Karpas-422 (cell line): ENCODE measurements at regions not wholly inside any gene's neighbourhood (a gene's known extent, or its start where the extent isn't known, plus 50 kb on each side); places are given as distances from the start of the nearest gene placed in this dataset.

Experiments used
- DNase-seq: peaks from one replicate; pipeline ENCODE4 v3.0.0-alpha.2; 2015
- H2AFZ ChIP-seq: fragments of 200-600 bp; sonication (generic); 2 replicates; pipeline ENCODE4 v1.6.1; 2014; ENCODE audit warnings: antibody characterized with exemption, low read length, mixed read lengths
- H3K27ac ChIP-seq: fragments of 200-600 bp; sonication (generic); 2 replicates; pipeline ENCODE4 v1.5.1; 2014; ENCODE audit warnings: mild to moderate bottlenecking, low read length, moderate library complexity
- H3K27me3 ChIP-seq: fragments of 200-600 bp; sonication (generic); 2 replicates; pipeline ENCODE4 v1.6.1; 2014; ENCODE audit warnings: low read length, mixed read lengths
- H3K36me3 ChIP-seq: fragments of 200-600 bp; sonication (generic); 2 replicates; pipeline ENCODE4 v1.6.1; 2014; ENCODE audit warnings: low read length, mixed read lengths; ENCODE audit not compliant: insufficient read depth
- H3K4me1 ChIP-seq: fragments of 200-600 bp; sonication (generic); 2 replicates; pipeline ENCODE4 v1.6.1; 2014; ENCODE audit warnings: mild to moderate bottlenecking, low read length, mixed read lengths
- H3K4me2 ChIP-seq: fragments of 200-600 bp; sonication (generic); 2 replicates; pipeline ENCODE4 v1.6.1; 2014; ENCODE audit warnings: low read length, low read depth, mild to moderate bottlenecking; ENCODE audit not compliant: poor library complexity, severe bottlenecking
- H3K4me3 ChIP-seq: fragments of 200-600 bp; sonication (generic); 2 replicates; pipeline ENCODE4 v1.5.1; 2014; ENCODE audit warnings: mild to moderate bottlenecking, antibody characterized with exemption, low read length, mixed read lengths
- H3K79me2 ChIP-seq: fragments of 200-600 bp; sonication (generic); 2 replicates; pipeline ENCODE4 v1.6.1; 2014; ENCODE audit warnings: mild to moderate bottlenecking, low read length, mixed read lengths
- H3K9ac ChIP-seq: fragments of 200-600 bp; sonication (generic); 2 replicates; pipeline ENCODE4 v1.6.0; 2014; ENCODE audit warnings: low read length
- H3K9me2 ChIP-seq: fragments of 200-600 bp; sonication (generic), shearing (Covaris generic); replicated peaks from 2 replicates; pipeline ENCODE4 v1.6.0; 2014; ENCODE audit warnings: mild to moderate bottlenecking, low read length, moderate library complexity; ENCODE audit not compliant: insufficient read depth
- H3K9me3 ChIP-seq: fragments of 300-700, 200-600 bp; sonication (generic); 2 replicates; pipeline ENCODE4 v1.6.1; 2014; ENCODE audit warnings: low read length, mixed read lengths
- H4K20me1 ChIP-seq: fragments of 200-600 bp; sonication (generic); 2 replicates; pipeline ENCODE4 v1.6.1; 2014; ENCODE audit warnings: mild to moderate bottlenecking, antibody characterized with exemption, low read length, low read depth; ENCODE audit not compliant: insufficient read depth

GRCh38 chr6:98633886-98634285 is 200.5 kb upstream of the POU3F2 start:
- H3K4me3 ChIP-seq, result no peak overlapping the region
- no peaks in the 10 kb centered on the region for H3K36me3 ChIP-seq
- no peak overlapping the region for H3K4me2 ChIP-seq
- H3K79me2 ChIP-seq, result no peaks in the 10 kb centered on the region
- H3K4me1 ChIP-seq, result no peaks in the 10 kb centered on the region
- no peak overlapping the region for H3K27ac ChIP-seq
- no peaks in the 10 kb centered on the region for H3K27me3 ChIP-seq
- H3K9me3 ChIP-seq, result no peaks in the 10 kb centered on the region
- H3K9ac ChIP-seq, result no peak overlapping the region
- H2AFZ ChIP-seq, result no peak overlapping the region
- no peak for DNase-seq
- H4K20me1 ChIP-seq, result no peaks in the 10 kb centered on the region
- H3K9me2 ChIP-seq, result no peaks in the 10 kb centered on the region

GRCh38 chr6:98634569-98634968 is 199.8 kb upstream of the POU3F2 start:
- no peak overlapping the region for H3K4me3 ChIP-seq
- H3K27ac ChIP-seq, result no peak overlapping the region
- no peaks in the 10 kb centered on the region for H3K9me2 ChIP-seq
- no peaks in the 10 kb centered on the region for H3K4me1 ChIP-seq
- H3K9me3 ChIP-seq, result no peaks in the 10 kb centered on the region
- H3K9ac ChIP-seq, result no peak overlapping the region
- H3K4me2 ChIP-seq, result no peak overlapping the region
- H2AFZ ChIP-seq, result no peak overlapping the region
- no peaks in the 10 kb centered on the region for H3K27me3 ChIP-seq
- no peaks in the 10 kb centered on the region for H3K36me3 ChIP-seq
- no peaks in the 10 kb centered on the region for H3K79me2 ChIP-seq
- DNase-seq, result no peak
- H4K20me1 ChIP-seq, result no peaks in the 10 kb centered on the region

GRCh38 chr6:98635191-98635590 is 199.2 kb upstream of the POU3F2 start:
- no peak overlapping the region for H3K9ac ChIP-seq
- no peaks in the 10 kb centered on the region for H4K20me1 ChIP-seq
- H3K4me3 ChIP-seq, result no peak overlapping the region
- no peak overlapping the region for H2AFZ ChIP-seq
- H3K9me3 ChIP-seq, result no peaks in the 10 kb centered on the region
- no peaks in the 10 kb centered on the region for H3K9me2 ChIP-seq
- H3K79me2 ChIP-seq, result no peaks in the 10 kb centered on the region
- DNase-seq, result no peak
- no peaks in the 10 kb centered on the region for H3K36me3 ChIP-seq
- H3K4me2 ChIP-seq, result no peak overlapping the region
- H3K27me3 ChIP-seq, result no peaks in the 10 kb centered on the region
- H3K4me1 ChIP-seq, result no peaks in the 10 kb centered on the region
- H3K27ac ChIP-seq, result no peak overlapping the region

GRCh38 chr6:98636941-98637340 is 197.4 kb upstream of the POU3F2 start:
- Histone ChIP-seq H3K79me2 (no peaks in the 10 kb centered on the region), H3K9me2 (no peaks in the 10 kb centered on the region), H3K9me3 (no peaks in the 10 kb centered on the region), H3K9ac (no peak overlapping the region), H3K27ac (no peak overlapping the region), H3K27me3 (no peaks in the 10 kb centered on the region), H4K20me1 (no peaks in the 10 kb centered on the region), H3K36me3 (no peaks in the 10 kb centered on the region), H3K4me1 (no peaks in the 10 kb centered on the region), H3K4me3 (no peak overlapping the region), H3K4me2 (no peak overlapping the region), H2AFZ (no peak overlapping the region)
- no peak for DNase-seq

- no peaks in the 10 kb centered on the region for H3K9me3 ChIP-seq
These were observed 195.2 kb upstream of the POU3F2 start for GRCh38 chr6:98639089-98639635.

GRCh38 chr6:98640366-98640765 is 194.0 kb upstream of the POU3F2 start:
- DNase-seq, result no peak
- H3K4me2 ChIP-seq, result no peak overlapping the region
- no peak overlapping the region for H3K27ac ChIP-seq
- H3K4me3 ChIP-seq, result no peak overlapping the region
- H3K79me2 ChIP-seq, result no peaks in the 10 kb centered on the region
- no peaks in the 10 kb centered on the region for H3K9me2 ChIP-seq
- H4K20me1 ChIP-seq, result no peaks in the 10 kb centered on the region
- H3K4me1 ChIP-seq, result no peaks in the 10 kb centered on the region
- no peaks in the 10 kb centered on the region for H3K36me3 ChIP-seq
- H3K9ac ChIP-seq, result no peak overlapping the region
- H3K9me3 ChIP-seq, result no peaks in the 10 kb centered on the region
- H3K27me3 ChIP-seq, result no peaks in the 10 kb centered on the region
- H2AFZ ChIP-seq, result no peak overlapping the region

More at GRCh38 chr6:98639089-98639635, 195.2 kb upstream of the POU3F2 start:
- no peak overlapping the region for H3K4me2 ChIP-seq
- DNase-seq, result no peak
- no peaks in the 10 kb centered on the region for H3K36me3 ChIP-seq
- no peak overlapping the region for H3K9ac ChIP-seq
- no peaks in the 10 kb centered on the region for H3K27me3 ChIP-seq
- H2AFZ ChIP-seq, result no peak overlapping the region
- H3K9me2 ChIP-seq, result no peaks in the 10 kb centered on the region
- no peak overlapping the region for H3K4me3 ChIP-seq
- H3K27ac ChIP-seq, result no peak overlapping the region
- H3K4me1 ChIP-seq, result no peaks in the 10 kb centered on the region
- no peaks in the 10 kb centered on the region for H4K20me1 ChIP-seq
- H3K79me2 ChIP-seq, result no peaks in the 10 kb centered on the region

- Histone ChIP-seq H3K36me3 (no peaks in the 10 kb centered on the region), H3K9ac (no peak overlapping the region), H3K27ac (no peak overlapping the region), H3K27me3 (no peaks in the 10 kb centered on the region), H3K9me2 (no peaks in the 10 kb centered on the region), H3K4me1 (no peaks in the 10 kb centered on the region), H3K4me2 (no peak overlapping the region), H3K4me3 (no peak overlapping the region), H4K20me1 (no peaks in the 10 kb centered on the region), H3K79me2 (no peaks in the 10 kb centered on the region), H3K9me3 (no peaks in the 10 kb centered on the region), H2AFZ (no peak overlapping the region)
- no peak for DNase-seq
These were observed 192.2 kb upstream of the POU3F2 start for GRCh38 chr6:98641949-98642719.

GRCh38 chr6:98644063-98644462 is 190.3 kb upstream of the POU3F2 start:
- H3K9me3 ChIP-seq, result no peaks in the 10 kb centered on the region
- no peak overlapping the region for H3K4me3 ChIP-seq
- DNase-seq, result no peak
- no peaks in the 10 kb centered on the region for H3K4me1 ChIP-seq
- no peaks in the 10 kb centered on the region for H3K36me3 ChIP-seq
- no peak overlapping the region for H3K9ac ChIP-seq
- no peaks in the 10 kb centered on the region for H4K20me1 ChIP-seq
- no peak overlapping the region for H3K27ac ChIP-seq
- no peak overlapping the region for H2AFZ ChIP-seq
- no peaks in the 10 kb centered on the region for H3K79me2 ChIP-seq
- no peak overlapping the region for H3K4me2 ChIP-seq
- no peaks in the 10 kb centered on the region for H3K9me2 ChIP-seq
- no peaks in the 10 kb centered on the region for H3K27me3 ChIP-seq
